ENCODE measurements at regions not wholly inside any gene's neighbourhood (a gene's known extent, or its start where the extent isn't known, plus 50 kb on each side); places are given as distances from the start of the nearest gene placed in this dataset.
"Not testable (repeated sequence)": the region's sequence is repeated elsewhere in the genome, so short reads cannot be mapped to it uniquely, and the experiment has no call there.

DNA sequence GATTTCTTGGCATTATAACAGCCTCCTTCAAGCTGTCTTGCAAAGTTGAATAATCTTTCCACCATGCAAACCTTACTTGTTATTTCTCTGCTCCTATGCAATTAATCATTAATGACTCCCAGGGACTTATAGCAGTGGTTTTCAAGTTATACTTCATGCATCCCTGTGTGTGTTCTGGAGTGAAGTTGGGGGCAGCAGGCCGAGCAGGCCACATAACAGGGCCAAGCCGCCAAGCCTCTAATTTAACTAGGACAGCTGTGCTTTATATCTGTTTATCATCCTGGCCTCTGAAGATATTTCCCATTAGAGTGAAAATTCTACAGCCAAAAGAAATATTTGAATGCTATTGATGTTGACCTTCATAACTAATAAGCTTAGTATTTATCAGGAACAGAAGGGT, 133.5 kb upstream of the PAK3 start:
- no peak for DNase-seq

DNA sequence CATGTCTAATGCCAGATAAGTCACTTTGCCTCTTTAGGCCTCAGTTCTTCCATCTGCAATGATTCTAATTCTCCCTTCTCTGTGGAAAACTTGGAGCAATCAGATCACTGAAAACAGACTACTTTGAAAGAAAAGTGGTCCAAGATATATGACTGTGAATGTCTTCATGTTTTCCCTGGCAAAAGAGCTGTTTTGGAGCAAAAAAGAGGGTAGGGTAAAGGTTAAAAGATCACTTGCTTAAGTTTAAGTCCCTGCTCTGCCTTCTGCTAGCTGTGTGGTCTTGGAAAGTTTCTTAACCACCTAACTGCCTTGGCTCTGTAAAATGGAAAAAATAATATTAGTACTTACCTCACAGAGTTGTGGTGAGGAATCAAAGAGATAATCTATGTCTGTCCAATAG, 140.3 kb upstream of the PAK3 start:
- DNase-seq: no peak

GRCh38 chrX:110954428-110955100, 141.4 kb upstream of the PAK3 start:
- DNase-seq: no peak

DNA sequence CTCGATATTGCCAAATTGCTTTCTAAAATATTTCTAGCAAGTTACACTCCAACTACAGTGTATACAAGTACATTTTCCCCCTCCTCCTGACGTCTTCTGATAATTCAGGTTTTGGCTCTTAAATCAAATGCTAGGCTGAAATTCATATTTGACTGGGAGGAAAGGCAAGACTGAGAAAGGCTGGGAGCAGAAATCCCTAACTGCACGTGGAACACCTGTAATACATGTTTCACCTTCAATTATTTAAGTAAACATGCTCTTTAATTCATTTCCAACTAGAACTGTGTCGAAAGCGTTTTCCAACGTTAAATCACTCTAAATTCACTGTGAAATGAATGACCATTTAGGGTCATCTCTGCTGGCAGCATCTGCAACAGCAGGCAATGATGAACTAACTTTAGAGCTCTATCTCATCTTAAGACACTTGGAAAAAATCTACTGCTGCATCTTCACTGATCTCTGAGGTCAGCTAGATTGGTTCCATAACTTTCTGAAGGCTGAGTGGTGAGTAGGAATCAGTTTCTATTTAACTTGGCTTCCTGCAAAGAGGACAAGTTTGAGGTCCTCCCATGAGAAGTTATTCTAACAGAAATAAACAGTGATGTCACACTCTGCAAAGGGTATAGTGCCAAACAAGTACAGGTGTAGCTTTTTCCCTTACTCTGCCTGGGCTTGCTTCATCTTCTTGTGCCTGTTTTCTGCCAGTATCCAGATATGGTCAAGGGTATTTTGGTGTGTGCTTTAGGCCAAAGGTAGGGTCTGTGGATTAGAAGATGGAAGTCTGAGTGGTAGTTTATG, 144.3 kb upstream of the PAK3 start:
- DNase-seq: no peak

GRCh38 chrX:110944751-110945675, 149.4 kb upstream of the CHRDL1 start:
- DNase-seq: no peak

GRCh38 chrX:110944311-110944750, 148.7 kb upstream of the CHRDL1 start:
- no peak for DNase-seq

GRCh38 chrX:110941906-110942305, 146.3 kb upstream of the CHRDL1 start:
- DNase-seq: no peak

GRCh38 chrX:110938977-110939732, 143.5 kb upstream of the CHRDL1 start:
- no peak for DNase-seq

- no peak for DNase-seq
Measured at GRCh38 chrX:110924871-110925270, 129.3 kb upstream of the CHRDL1 start.

GRCh38 chrX:110920991-110921390, 125.4 kb upstream of the CHRDL1 start:
- DNase-seq: no peak

GRCh38 chrX:110915570-110915969, 120.0 kb upstream of the CHRDL1 start:
- no peak for DNase-seq

DNA sequence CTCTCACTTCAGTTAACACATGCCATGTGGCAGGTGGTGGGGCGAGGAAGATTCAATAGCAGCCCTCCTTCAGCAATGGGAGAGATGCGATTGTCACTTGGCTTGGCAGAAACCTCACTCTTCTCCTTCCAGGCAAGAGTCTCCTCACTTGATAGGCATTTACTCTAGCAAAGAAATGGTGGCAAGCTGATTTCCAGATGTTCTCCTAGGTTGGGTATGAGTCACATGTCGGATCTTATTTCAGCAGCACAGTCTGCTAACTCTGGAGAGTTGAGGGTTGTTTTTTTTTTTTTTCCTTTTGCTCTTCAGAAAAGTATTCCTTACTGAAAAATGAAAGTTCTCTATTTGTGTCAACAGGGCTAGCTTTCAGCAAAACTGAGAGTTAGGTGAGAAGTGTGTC, 119.5 kb upstream of the CHRDL1 start:
- peak; percentile 36 for DNase-seq

GRCh38 chrX:110914281-110914680, 118.7 kb upstream of the CHRDL1 start:
- no peak for DNase-seq

DNA sequence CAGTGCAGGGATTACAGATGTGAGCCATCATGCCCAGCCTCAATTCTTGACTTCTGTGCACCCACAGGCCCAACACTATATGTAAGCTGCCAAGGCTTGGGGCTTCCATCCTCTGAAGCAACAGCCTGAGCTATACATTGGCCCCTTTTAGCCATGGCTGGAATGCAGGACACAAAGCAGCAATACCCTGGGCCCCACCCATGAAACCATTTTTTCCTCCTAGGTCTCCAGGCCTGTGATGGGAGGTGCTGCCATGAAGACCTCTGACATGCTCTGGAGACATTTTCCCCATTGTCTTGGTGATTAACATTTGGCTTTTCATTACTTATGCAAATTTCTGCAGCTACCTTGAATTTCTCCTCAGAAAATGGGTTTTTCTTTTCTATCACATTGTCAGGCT, 109.1 kb upstream of the CHRDL1 start:
- DNase-seq: not testable (repeated sequence)

DNA sequence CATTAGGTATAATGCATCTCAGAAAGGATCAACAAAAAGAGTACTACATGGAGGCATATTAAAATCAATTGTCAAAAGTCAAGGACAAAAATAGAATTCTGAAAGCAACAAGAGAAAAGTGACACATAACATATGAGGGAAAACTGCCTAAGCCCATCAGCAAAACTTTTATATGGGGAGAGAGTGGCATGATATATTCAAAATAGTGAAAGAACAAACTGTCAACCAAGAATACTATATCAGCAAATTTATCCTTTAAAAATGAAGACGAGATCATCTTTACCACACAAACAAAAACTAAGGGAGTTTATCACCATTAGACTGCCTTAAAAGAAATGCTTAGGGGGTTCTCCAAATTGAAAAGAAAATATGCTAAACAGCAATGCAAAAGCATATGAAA, 86.4 kb upstream of the CHRDL1 start:
- DNase-seq: no peak

- no peak for DNase-seq
Measured at GRCh38 chrX:110877326-110877725, 81.7 kb upstream of the CHRDL1 start.

GRCh38 chrX:110871839-110872238, 76.2 kb upstream of the CHRDL1 start:
- no peak for DNase-seq

DNA sequence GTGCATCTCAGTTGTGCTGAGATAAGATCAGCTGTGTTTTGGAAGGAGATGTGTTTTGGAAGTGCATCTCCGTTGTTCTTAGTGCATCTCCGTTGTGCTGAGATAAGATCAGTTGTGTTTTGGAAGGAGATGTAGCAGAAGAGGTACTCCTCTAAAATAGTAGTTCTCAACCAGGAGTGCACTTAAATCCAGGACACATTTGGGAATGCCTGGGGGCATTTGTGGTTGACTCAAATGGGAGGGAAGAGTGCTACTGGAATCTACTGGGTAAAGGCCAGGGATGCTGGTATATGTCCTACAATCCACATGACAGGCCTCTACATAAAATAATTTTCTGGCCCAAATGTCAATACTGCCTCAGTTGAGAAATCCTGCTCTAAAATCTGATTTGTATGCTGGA, 70.8 kb upstream of the CHRDL1 start:
- DNase-seq: no peak

DNA sequence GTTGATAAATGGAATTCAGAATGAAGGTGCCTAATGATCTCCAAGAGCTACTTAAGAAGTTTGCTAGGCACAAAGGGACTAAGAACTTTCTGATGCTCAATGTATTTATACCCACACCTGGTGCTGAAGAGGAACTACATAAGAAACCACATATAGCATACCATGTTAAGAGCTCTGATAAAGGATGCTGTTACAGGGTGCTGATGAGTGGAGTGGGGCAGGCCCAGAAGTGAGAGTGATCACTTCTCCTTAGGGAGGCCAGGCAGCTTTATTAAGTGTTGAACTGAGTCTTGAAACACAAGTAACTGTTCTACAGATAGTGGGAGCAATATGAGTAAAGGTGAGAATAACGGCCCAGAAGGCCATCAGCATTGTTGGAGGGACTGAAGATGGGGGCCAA, 68.3 kb upstream of the CHRDL1 start:
- no peak for DNase-seq

DNA sequence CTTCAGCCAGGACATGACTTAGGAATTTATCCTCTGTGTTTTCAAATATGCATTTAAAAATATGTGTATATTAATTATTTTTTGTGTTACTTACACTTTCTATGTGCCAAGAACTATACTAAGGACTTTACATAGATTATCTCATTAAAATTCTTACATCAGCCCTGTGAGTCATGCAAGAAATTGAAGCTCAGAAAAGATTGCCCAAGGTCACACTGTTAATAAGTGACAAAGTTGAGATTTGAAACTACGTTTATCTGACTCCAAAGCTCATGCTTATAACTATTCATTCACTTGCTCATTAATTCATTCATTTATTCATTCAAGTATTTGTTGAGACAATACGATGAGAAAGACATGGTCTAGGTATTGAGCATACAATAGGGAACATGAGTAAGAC, 62.9 kb upstream of the CHRDL1 start:
- no peak for DNase-seq

DNA sequence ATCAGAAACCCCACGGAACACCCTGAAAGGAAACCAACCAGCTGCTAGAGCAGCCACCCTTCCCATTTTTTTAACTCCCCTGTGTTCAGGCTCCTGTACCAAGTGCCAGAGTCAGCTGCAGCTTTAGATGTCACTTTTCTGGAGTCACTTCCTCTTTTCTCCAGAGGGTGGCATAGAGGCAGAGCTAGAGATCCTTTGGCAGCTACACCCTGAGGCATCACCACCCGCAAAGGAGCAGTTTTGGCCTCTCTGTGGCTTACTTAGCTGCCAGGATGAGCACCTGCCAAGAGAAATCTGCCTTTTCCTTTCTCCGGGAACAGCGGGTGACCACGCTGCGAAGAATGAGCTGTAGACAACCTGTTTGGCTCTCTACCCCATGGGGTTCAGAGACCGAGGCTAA, 58.0 kb upstream of the CHRDL1 start:
- peak; percentile 29 for DNase-seq

DNA sequence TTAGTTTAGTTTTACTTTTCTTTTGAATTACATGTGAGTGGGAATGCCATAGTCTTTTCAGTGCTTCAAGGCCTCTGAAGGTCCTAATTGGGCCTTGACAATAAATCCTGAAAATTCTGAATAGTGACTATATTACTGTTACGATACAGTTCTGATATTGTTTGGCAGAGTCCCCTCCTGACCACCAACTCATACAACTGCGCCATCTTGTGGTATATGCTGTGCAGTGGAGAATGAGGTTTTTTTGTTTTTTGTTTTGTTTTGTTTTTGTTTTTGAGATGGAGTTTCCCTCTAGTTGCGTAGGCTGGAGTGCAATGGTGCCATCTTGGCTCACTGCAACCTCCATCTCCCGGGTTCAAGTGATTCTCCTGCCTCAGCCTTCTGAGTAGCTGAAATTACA, 56.6 kb upstream of the CHRDL1 start:
- peak; percentile 21 for DNase-seq

DNA sequence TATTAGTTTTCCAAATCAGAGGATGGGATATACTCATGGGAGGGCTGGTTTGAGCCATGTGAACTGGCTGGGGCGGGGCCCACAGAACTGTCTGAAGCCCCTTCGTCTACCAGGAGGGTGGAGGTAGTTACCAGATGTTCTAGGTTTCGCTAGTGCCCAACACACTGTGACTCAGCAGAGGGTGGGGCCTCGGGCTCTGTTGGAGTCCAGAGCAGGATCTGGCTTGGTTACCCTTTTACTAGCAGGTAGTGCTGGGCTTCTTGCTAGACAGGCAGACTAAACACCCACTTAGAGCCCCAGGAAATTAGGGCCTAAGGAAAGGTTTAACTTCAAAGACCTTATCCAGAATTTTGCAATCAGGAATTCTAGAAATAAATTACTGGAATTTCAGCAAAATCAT, 56.2 kb upstream of the CHRDL1 start:
- DNase-seq: peak; percentile 32

Measured in EL (cell line).